GM23338 (cell line): ENCODE measurements at regions not wholly inside any gene's neighbourhood (a gene's known extent, or its start where the extent isn't known, plus 50 kb on each side); places are given as distances from the start of the nearest gene placed in this dataset.

Source experiments
- ATAC-seq: fragments of 200-7000 bp; cut with Tn5 transposase; 3 replicates; pipeline ENCODE4 v1.9.1; 2020
- DNase-seq: peaks from one replicate; pipeline ENCODE4 v3.0.0-alpha.2; 2015; ENCODE audit warnings: low spot score
- H2AFZ ChIP-seq: fragments of 200-600 bp; sonication (generic); 2 replicates; pipeline ENCODE4 v1.8.0; 2016; ENCODE audit warnings: antibody characterized with exemption, mild to moderate bottlenecking, moderate library complexity
- H3F3A ChIP-seq: fragments of 200-600 bp; sonication (generic); replicated peaks from 2 replicates; pipeline ENCODE4 v1.8.0; 2017; ENCODE audit warnings: antibody characterized with exemption, mixed run types, low read depth
- H3K27ac ChIP-seq: fragments of 200-600 bp; sonication (generic); 2 replicates; pipeline ENCODE4 v1.6.1; 2016; ENCODE audit warnings: low read depth
- H3K27me3 ChIP-seq: fragments of 200-600 bp; sonication (generic); 2 replicates; pipeline ENCODE4 v1.8.0; 2016; ENCODE audit warnings: mild to moderate bottlenecking, mixed run types, moderate library complexity; ENCODE audit not compliant: insufficient read depth
- H3K36me3 ChIP-seq: fragments of 200-600 bp; sonication (generic); 2 replicates; pipeline ENCODE4 v1.8.0; 2016; ENCODE audit warnings: mild to moderate bottlenecking; ENCODE audit not compliant: insufficient read depth
- H3K4me1 ChIP-seq: fragments of 200-600 bp; sonication (generic); 2 replicates; pipeline ENCODE4 v1.8.0; 2016; ENCODE audit warnings: mild to moderate bottlenecking, moderate library complexity; ENCODE audit not compliant: insufficient read depth
- H3K4me2 ChIP-seq: fragments of 200-600 bp; sonication (generic); 2 replicates; pipeline ENCODE4 v1.7.1; 2017; ENCODE audit warnings: mixed run types
- H3K4me3 ChIP-seq: fragments of 200-600 bp; sonication (generic); 2 replicates; pipeline ENCODE4 v1.6.1; 2016; ENCODE audit warnings: mixed run types
- H3K79me2 ChIP-seq: fragments of 200-600 bp; sonication (generic); replicated peaks from 2 replicates; pipeline ENCODE4 v1.8.0; 2017; ENCODE audit warnings: mild to moderate bottlenecking; ENCODE audit not compliant: insufficient read depth
- H3K9me2 ChIP-seq: fragments of 200-600 bp; sonication (generic); 2 replicates; pipeline ENCODE4 v1.8.0; 2017; ENCODE audit not compliant: insufficient read depth
- H4K20me1 ChIP-seq: fragments of 200-600 bp; sonication (generic); replicated peaks from 2 replicates; pipeline ENCODE4 v1.8.0; 2017; ENCODE audit warnings: mild to moderate bottlenecking; ENCODE audit not compliant: insufficient read depth
- H3K27ac Mint-ChIP-seq: 2 replicates; pipeline ENCODE4 v1.8.0; 2020; ENCODE audit warnings: inconsistent platforms, mild to moderate bottlenecking, moderate library complexity, mixed read lengths
- H3K27me3 Mint-ChIP-seq: 3 replicates; pipeline ENCODE4 v1.8.0; 2022; ENCODE audit warnings: low read depth, mild to moderate bottlenecking, moderate library complexity, mixed read lengths, inconsistent platforms; ENCODE audit not compliant: insufficient read depth, poor library complexity
- H3K36me3 Mint-ChIP-seq: 3 replicates; pipeline ENCODE4 v1.8.0; 2021; ENCODE audit warnings: low read depth, mild to moderate bottlenecking, inconsistent platforms, moderate library complexity, mixed read lengths
- H3K4me1 Mint-ChIP-seq: 3 replicates; pipeline ENCODE4 v1.8.0; 2020; ENCODE audit warnings: mild to moderate bottlenecking, inconsistent platforms, mixed read lengths
- H3K4me3 Mint-ChIP-seq: 3 replicates; pipeline ENCODE4 v1.8.0; 2021; ENCODE audit warnings: moderate library complexity, mild to moderate bottlenecking, inconsistent platforms, mixed read lengths
- H3K9me3 Mint-ChIP-seq: 3 replicates; pipeline ENCODE4 v1.8.0; 2020; ENCODE audit warnings: moderate library complexity, mild to moderate bottlenecking, inconsistent platforms, mixed read lengths
- CREB1 ChIP-seq: fragments of 250-450 bp; sonication (Bioruptor Pico); IDR thresholded peaks from 2 replicates; pipeline ENCODE4 v1.5.0; 2020; ENCODE audit warnings: low read depth, mild to moderate bottlenecking, moderate library complexity
- CTCF ChIP-seq, 2 experiments: fragments of 200-600 bp in 1 of 2; sonication (generic) in 1 of 2; conservative IDR thresholded peaks; 2 replicates each; pipeline versions ENCODE4 v1.5.1 to v1.6.1; 2016 to 2017; ENCODE audit warnings: antibody characterized with exemption in 2 of 2, low read depth in 2 of 2, mild to moderate bottlenecking in 2 of 2, moderate library complexity in 1 of 2
- ETS1 ChIP-seq: IDR thresholded peaks from 2 replicates; pipeline ENCODE4 v1.6.1; 2016; ENCODE audit warnings: antibody characterized with exemption
- EZH2 ChIP-seq: fragments of 200-600 bp; sonication (generic); IDR thresholded peaks from one replicate; pipeline ENCODE4 v1.8.0; 2017; ENCODE audit warnings: antibody characterized with exemption, mild to moderate bottlenecking, low read depth; ENCODE audit not compliant: unreplicated experiment
- EZH2phosphoT487 ChIP-seq: fragments of 200-600 bp; sonication (generic); IDR thresholded peaks from one replicate; pipeline ENCODE4 v1.8.1; 2018; ENCODE audit warnings: antibody characterized with exemption; ENCODE audit not compliant: unreplicated experiment
- JUNB ChIP-seq: IDR thresholded peaks from one replicate; pipeline ENCODE4 v1.6.1; 2016; ENCODE audit warnings: antibody characterized with exemption; ENCODE audit not compliant: unreplicated experiment
- NANOG ChIP-seq: IDR thresholded peaks from 2 replicates; pipeline ENCODE4 v1.6.1; 2016; ENCODE audit warnings: antibody characterized with exemption, borderline replicate concordance
- POLR2AphosphoS5 ChIP-seq: IDR thresholded peaks from 2 replicates; pipeline ENCODE4 v1.6.1; 2016; ENCODE audit warnings: antibody characterized with exemption, low read depth
- REST ChIP-seq: IDR thresholded peaks from one replicate; pipeline ENCODE4 v1.6.1; 2018; ENCODE audit warnings: antibody characterized with exemption; ENCODE audit not compliant: unreplicated experiment
- STAT1 ChIP-seq: IDR thresholded peaks from one replicate; pipeline ENCODE4 v1.6.1; 2016; ENCODE audit warnings: antibody characterized with exemption; ENCODE audit not compliant: unreplicated experiment
- ZNF114 ChIP-seq: fragments of 250-450 bp; sonication (Bioruptor Pico); IDR thresholded peaks from 2 replicates; pipeline ENCODE4 v1.5.0; 2020; ENCODE audit warnings: mild to moderate bottlenecking, moderate library complexity
- ZNF331 ChIP-seq: fragments of 250-450 bp; sonication (Bioruptor Pico); IDR thresholded peaks from 2 replicates; pipeline ENCODE4 v1.5.0; 2020; ENCODE audit warnings: low read depth, mild to moderate bottlenecking, moderate library complexity
- ZNF462 ChIP-seq: fragments of 250-450 bp; sonication (Bioruptor Pico); IDR thresholded peaks from 2 replicates; pipeline ENCODE4 v1.5.0; 2020; ENCODE audit warnings: mild to moderate bottlenecking, moderate library complexity

GRCh38 chr1:214861615-214862014, 220.9 kb upstream of the KCNK2 start:
- TF ChIP-seq JUNB (no peak), NANOG (no peak), POLR2AphosphoS5 (no peak), ZNF331 (CRISPR knock-in tag) (no peak), REST (no peak), EZH2phosphoT487 (no peak), STAT1 (no peak), ZNF114 (CRISPR knock-in tag) (no peak), CTCF (conservative IDR thresholded peaks at IDR 0.05; ENCODE audit: low read depth in 2 of 2) (no peak), EZH2 (no peak), CREB1 (no peak), ZNF462 (CRISPR knock-in tag) (no peak), ETS1 (no peak)
- H3K36me3 Mint-ChIP-seq, result no peaks in the 10 kb centered on the region
- H2AFZ ChIP-seq, result no peak overlapping the region
- DNase-seq, result no peak
- H3K4me3 Mint-ChIP-seq, result no peak overlapping the region
- no peaks in the 10 kb centered on the region for H3K4me1 Mint-ChIP-seq
- no peaks in the 10 kb centered on the region for H3K9me2 ChIP-seq
- no peaks in the 10 kb centered on the region for H3K4me1 ChIP-seq
- no peaks in the 10 kb centered on the region for H4K20me1 ChIP-seq
- H3K27me3 ChIP-seq, result no peaks in the 10 kb centered on the region
- H3K4me2 ChIP-seq, result no peak overlapping the region
- no peak for ATAC-seq
- H3K27ac ChIP-seq, result no peak overlapping the region
- H3K79me2 ChIP-seq, result no peaks in the 10 kb centered on the region
- H3K4me3 ChIP-seq, result no peak overlapping the region
- no peaks in the 10 kb centered on the region; the same call in 2 of the 3 replicates for H3K9me3 Mint-ChIP-seq
- H3K27me3 Mint-ChIP-seq, result no peaks in the 10 kb centered on the region
- no peak overlapping the region for H3K27ac Mint-ChIP-seq
- H3F3A ChIP-seq, result no peaks in the 10 kb centered on the region
- no peaks in the 10 kb centered on the region for H3K36me3 ChIP-seq
